B cell (primary cell): ENCODE measurements at regions not wholly inside any gene's neighbourhood (a gene's known extent, or its start where the extent isn't known, plus 50 kb on each side); places are given as distances from the start of the nearest gene placed in this dataset.

ENCODE experiments used
- CTCF ChIP-seq: fragments of 200-600 bp; IDR thresholded peaks from one replicate; pipeline ENCODE4 v1.8.0; 2022; ENCODE audit warnings: antibody characterized with exemption, mild to moderate bottlenecking
- EZH2 ChIP-seq: IDR thresholded peaks from 2 replicates; pipeline ENCODE4 v1.6.1; 2012; ENCODE audit warnings: borderline replicate concordance, low read depth, mild to moderate bottlenecking, moderate library complexity, low read length; ENCODE audit not compliant: insufficient read depth, poor library complexity, severe bottlenecking

- no peak for TF ChIP-seq CTCF
- no peak for TF ChIP-seq EZH2
Measured at GRCh38 chr1:228821252-228821651, 86.0 kb downstream of the RHOU start.
